HCT116 (cell line): ENCODE measurements at regions not wholly inside any gene's neighbourhood (a gene's known extent, or its start where the extent isn't known, plus 50 kb on each side); places are given as distances from the start of the nearest gene placed in this dataset.

Source experiments
- ATAC-seq: fragments of 200-7000 bp; cut with Tn5 transposase; 2 replicates; pipeline ENCODE4 v1.9.1; 2020; ENCODE audit warnings: mild to moderate bottlenecking, moderate library complexity
- BruUV-seq: library from RNA; stranded (reverse); fragments of 400-500 nt; replicated peaks from 2 replicates; lab custom pipeline; 2021; lab: Mats Ljungman, UMichigan
- CTCF ChIA-PET: fragments of 300-600 bp; sonication (Branson Sonifier 250); formaldehyde crosslinking; loops from one replicate; lab custom pipeline; 2021; ENCODE audit warnings: antibody characterized with exemption; lab: Charles Lee
- POLR2A ChIA-PET: fragments of 300-600, 350-600 bp; sonication (Branson Sonifier 250); formaldehyde crosslinking; loops from one replicate; lab custom pipeline; 2021; ENCODE audit warnings: antibody characterized with exemption; lab: Charles Lee
- RAD21 ChIA-PET, 2 experiments: fragments of 300-600 bp; sonication (Branson Sonifier 250); formaldehyde crosslinking; loops; one replicate each; lab custom pipeline; 2023; ENCODE audit warnings: low total read pairs in 2 of 2; ENCODE audit not compliant: uncharacterized antibody in 2 of 2, unreplicated experiment in 2 of 2, low non-redundant PET in 1 of 2; lab: Charles Lee
- DNase-seq: peaks from one replicate; pipeline ENCODE4 v3.0.0-alpha.2; 2010; ENCODE audit warnings: low read depth, low spot score
- H2AFZ ChIP-seq: fragments of 200-600 bp; shearing (Covaris generic), sonication (generic); 2 replicates; pipeline ENCODE4 v1.6.1; 2017; ENCODE audit warnings: low read depth, mixed run types, mixed read lengths, antibody characterized with exemption, low read length; ENCODE audit not compliant: poor library complexity, severe bottlenecking
- H3K27ac ChIP-seq: 2 replicates; pipeline ENCODE4 v1.5.1; 2012; ENCODE audit warnings: low read depth, low read length
- H3K27me3 ChIP-seq: fragments of 200-600 bp; sonication (generic); 2 replicates; pipeline ENCODE4 v1.6.1; 2016; ENCODE audit warnings: mixed run types, low read length, mixed read lengths; ENCODE audit not compliant: insufficient read depth
- H3K36me3 ChIP-seq, 2 experiments: fragments of 200-500 bp in 1 of 2; fragments of 200-600 bp in 1 of 2; sonication (Bioruptor generic) in 1 of 2; sonication (generic) in 1 of 2; 2 replicates each; pipeline versions ENCODE4 v1.5.1 to v1.6.1; 2014 to 2016; ENCODE audit warnings: low read length in 2 of 2, inconsistent platforms in 1 of 2, mixed read lengths in 1 of 2, mixed run types in 1 of 2; ENCODE audit not compliant: insufficient read depth in 2 of 2, control insufficient read depth in 1 of 2
- H3K4me1 ChIP-seq, 2 experiments: fragments of 200-600 bp in 1 of 2; sonication (generic) in 1 of 2; 2 replicates each; pipeline versions ENCODE4 v1.5.1 to v1.6.1; 2012 to 2017; ENCODE audit warnings: low read length in 2 of 2, inconsistent platforms in 1 of 2, mild to moderate bottlenecking in 1 of 2, mixed read lengths in 1 of 2, mixed run types in 1 of 2, moderate library complexity in 1 of 2; ENCODE audit not compliant: insufficient read depth in 2 of 2, control insufficient read depth in 1 of 2
- H3K4me2 ChIP-seq: fragments of 200-600 bp; sonication (generic); 2 replicates; pipeline ENCODE4 v1.6.1; 2017; ENCODE audit warnings: mixed run types, low read length, mixed read lengths
- H3K4me3 ChIP-seq, 2 experiments: fragments of 200-600 bp in 1 of 2; sonication (generic) in 1 of 2; replicated peaks in 1 of 2; 2 replicates each; pipeline ENCODE4 v1.5.1; 2011 to 2016; ENCODE audit warnings: low read length in 2 of 2, control low read depth in 1 of 2, low read depth in 1 of 2, mild to moderate bottlenecking in 1 of 2, mixed read lengths in 1 of 2, mixed run types in 1 of 2
- H3K79me2 ChIP-seq: fragments of 200-600 bp; sonication (generic); 2 replicates; pipeline ENCODE4 v1.6.1; 2017; ENCODE audit warnings: mild to moderate bottlenecking, mixed run types, low read length, moderate library complexity, mixed read lengths; ENCODE audit not compliant: insufficient read depth
- H3K9ac ChIP-seq: fragments of 200-600 bp; sonication (generic); 2 replicates; pipeline ENCODE4 v1.6.1; 2016; ENCODE audit warnings: low read length, mixed read lengths
- H3K9me2 ChIP-seq: fragments of 200-600 bp; sonication (generic), shearing (Covaris generic); 2 replicates; pipeline ENCODE4 v1.6.1; 2017; ENCODE audit warnings: mixed run types, mild to moderate bottlenecking, moderate library complexity; ENCODE audit not compliant: insufficient read depth
- H3K9me3 ChIP-seq, 2 experiments: fragments of 200-500 bp in 1 of 2; fragments of 200-600 bp in 1 of 2; sonication (Bioruptor generic) in 1 of 2; sonication (generic) in 1 of 2; 2 replicates each; pipeline ENCODE4 v1.6.1; 2014 to 2017; ENCODE audit warnings: low read length in 2 of 2, mixed read lengths in 2 of 2, inconsistent platforms in 1 of 2, low read depth in 1 of 2, mild to moderate bottlenecking in 1 of 2, mixed run types in 1 of 2, moderate library complexity in 1 of 2; ENCODE audit not compliant: control insufficient read depth in 1 of 2, insufficient read depth in 1 of 2
- H4K20me1 ChIP-seq: fragments of 200-600 bp; sonication (generic), shearing (Covaris generic); 2 replicates; pipeline ENCODE4 v1.6.1; 2017; ENCODE audit warnings: mixed run types, mild to moderate bottlenecking, moderate library complexity; ENCODE audit not compliant: insufficient read depth
- EGR1 ChIP-seq: IDR thresholded peaks from 2 replicates; pipeline ENCODE4 v1.6.1; 2012; ENCODE audit warnings: low read depth
- ELF1 ChIP-seq: IDR thresholded peaks from 2 replicates; pipeline ENCODE4 v1.6.1; 2012; ENCODE audit warnings: low read depth, borderline replicate concordance
- FOSL1 ChIP-seq: IDR thresholded peaks from 2 replicates; pipeline ENCODE4 v1.6.1; 2012; ENCODE audit warnings: low read depth
- JUND ChIP-seq: IDR thresholded peaks from 2 replicates; pipeline ENCODE4 v1.6.1; 2012
- POLR2AphosphoS5 ChIP-seq: IDR thresholded peaks from 2 replicates; pipeline ENCODE4 v1.6.1; 2011; ENCODE audit warnings: mild to moderate bottlenecking, low read depth, low read length, moderate library complexity
- SIN3A ChIP-seq: IDR thresholded peaks from 2 replicates; pipeline ENCODE4 v1.6.1; 2012; ENCODE audit warnings: low read depth
- TCF7L2 ChIP-seq: IDR thresholded peaks from 2 replicates; pipeline ENCODE4 v1.7.0; 2011; ENCODE audit warnings: borderline replicate concordance, inconsistent platforms; ENCODE audit not compliant: insufficient read depth, insufficient read length; ENCODE audit errors: extremely low read depth
- YY1 ChIP-seq: IDR thresholded peaks from 2 replicates; pipeline ENCODE4 v1.6.1; 2011; ENCODE audit warnings: low read length, low read depth, moderate library complexity, mild to moderate bottlenecking; ENCODE audit not compliant: insufficient replicate concordance; ENCODE audit errors: extremely low read depth
- ZFX ChIP-seq: fragments of 450-650 bp; IDR thresholded peaks from 2 replicates; pipeline ENCODE4 v1.6.1; 2017
- intact Hi-C: fragments of 100-400 bp; cut with micrococcal nuclease; formaldehyde crosslinking; loops from 2 replicates; pipeline ENCODE4 v1.10.0; 2022
- TF ChIP-seq, protein P1 (sequence below): IDR thresholded peaks from 2 replicates; pipeline ENCODE4 v1.6.1; 2012; ENCODE audit warnings: low read depth
- TF ChIP-seq, protein P2 (sequence below): IDR thresholded peaks from 2 replicates; pipeline ENCODE4 v1.6.1; 2012

DNA sequence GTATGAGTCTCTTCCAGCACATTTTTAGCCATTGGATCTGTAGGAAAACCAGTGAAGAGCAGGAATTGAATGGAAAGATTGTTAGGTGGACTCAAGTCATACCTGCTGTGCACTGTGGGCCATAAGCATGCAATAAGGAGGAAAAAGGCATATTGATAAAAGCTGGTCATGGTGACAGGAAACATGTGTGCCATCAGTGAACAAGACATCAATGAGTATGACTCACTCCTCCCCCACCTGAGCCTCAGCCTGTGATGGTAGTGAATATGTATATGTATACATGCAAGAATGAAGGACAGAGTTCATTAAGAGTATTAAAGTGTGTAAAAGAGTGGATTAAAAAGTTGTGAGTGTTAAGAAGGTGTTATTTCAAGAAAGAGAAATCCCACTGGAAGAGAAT, 164.5 kb downstream of the TMEM38B start:
- intact Hi-C loops = no loop called here
- H3K79me2 ChIP-seq = no peaks in the 10 kb centered on the region
- no peak overlapping the region for H2AFZ ChIP-seq
- no peaks in the 10 kb centered on the region for H3K4me1 ChIP-seq
- RAD21 ChIA-PET = no interaction called here
- H4K20me1 ChIP-seq = no peaks in the 10 kb centered on the region
- CTCF ChIA-PET = no interaction called here
- no peak overlapping the region for H3K9ac ChIP-seq
- DNase-seq = no peak
- no peak overlapping the region for H3K27ac ChIP-seq
- no peak for ATAC-seq
- TF ChIP-seq FOSL1 = no peak
- no peaks in the 10 kb centered on the region for H3K36me3 ChIP-seq
- no peaks in the 10 kb centered on the region for H3K9me2 ChIP-seq
- no TSS peak for BruUV-seq
- H3K4me2 ChIP-seq = no peak overlapping the region
- H3K9me3 ChIP-seq = no peaks in the 10 kb centered on the region
- no peak overlapping the region for H3K4me3 ChIP-seq
- H3K27me3 ChIP-seq = no peaks in the 10 kb centered on the region
- POLR2A ChIA-PET = no interaction called here

DNA sequence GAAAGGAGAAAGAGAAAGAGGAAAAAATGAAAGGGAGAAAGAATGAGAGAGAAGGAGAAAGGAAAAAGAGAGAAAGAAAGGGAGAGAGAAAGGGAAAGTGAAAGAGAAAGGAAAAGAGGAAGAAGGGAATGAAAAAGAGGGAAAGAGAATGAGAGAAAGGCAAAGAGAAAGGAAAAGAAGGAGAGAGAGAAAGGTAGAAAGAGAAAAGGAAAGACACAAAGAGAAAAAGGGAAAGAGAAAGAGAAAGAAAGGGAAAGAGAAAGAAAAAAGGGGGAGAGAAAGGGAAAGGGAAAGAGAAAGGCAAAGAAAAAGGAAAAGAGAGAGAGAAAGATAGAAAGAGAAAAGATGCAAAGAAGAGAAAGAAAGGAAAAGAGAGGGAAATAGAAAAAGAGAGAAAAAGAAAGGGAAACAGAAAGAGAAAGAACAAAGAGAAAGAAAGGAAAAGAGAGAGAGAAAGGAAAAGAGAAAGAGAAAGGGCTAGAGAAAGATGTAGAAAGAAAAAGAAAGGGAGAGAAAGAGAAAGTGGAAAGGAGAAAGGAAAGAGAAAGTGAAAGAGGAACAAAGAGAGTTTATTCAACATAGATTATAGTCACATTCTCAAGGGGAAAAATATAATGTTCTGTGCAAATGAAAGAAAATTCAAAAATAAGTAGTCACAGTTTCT, 165.2 kb downstream of the TMEM38B start:
- Histone ChIP-seq H3K4me1 (no peaks in the 10 kb centered on the region), H2AFZ (no peak overlapping the region), H3K9ac (no peak overlapping the region), H3K27ac (no peak overlapping the region), H4K20me1 (no peaks in the 10 kb centered on the region), H3K27me3 (no peaks in the 10 kb centered on the region), H3K4me3 (no peak overlapping the region), H3K4me2 (no peak overlapping the region), H3K79me2 (no peaks in the 10 kb centered on the region), H3K9me2 (no peaks in the 10 kb centered on the region), H3K9me3 (no peaks in the 10 kb centered on the region), H3K36me3 (no peaks in the 10 kb centered on the region)
- ChIA-PET POLR2A (no interaction called here), RAD21 (no interaction called here), CTCF (interaction anchor here (0.9 kb wide), 1 partner anchor 22 kb away, joined by 4 read pairs; no protein-coding TSS in a partner anchor)
- intact Hi-C loops = no loop called here
- DNase-seq (no peak), ATAC-seq (no peak)
- TF ChIP-seq ZFX (no peak), ELF1 (no peak), YY1 (no peak), POLR2AphosphoS5 (no peak), SIN3A (no peak), TCF7L2 (no peak), JUND (no peak), EGR1 (no peak)
- TF ChIP-seq, protein P1, sequence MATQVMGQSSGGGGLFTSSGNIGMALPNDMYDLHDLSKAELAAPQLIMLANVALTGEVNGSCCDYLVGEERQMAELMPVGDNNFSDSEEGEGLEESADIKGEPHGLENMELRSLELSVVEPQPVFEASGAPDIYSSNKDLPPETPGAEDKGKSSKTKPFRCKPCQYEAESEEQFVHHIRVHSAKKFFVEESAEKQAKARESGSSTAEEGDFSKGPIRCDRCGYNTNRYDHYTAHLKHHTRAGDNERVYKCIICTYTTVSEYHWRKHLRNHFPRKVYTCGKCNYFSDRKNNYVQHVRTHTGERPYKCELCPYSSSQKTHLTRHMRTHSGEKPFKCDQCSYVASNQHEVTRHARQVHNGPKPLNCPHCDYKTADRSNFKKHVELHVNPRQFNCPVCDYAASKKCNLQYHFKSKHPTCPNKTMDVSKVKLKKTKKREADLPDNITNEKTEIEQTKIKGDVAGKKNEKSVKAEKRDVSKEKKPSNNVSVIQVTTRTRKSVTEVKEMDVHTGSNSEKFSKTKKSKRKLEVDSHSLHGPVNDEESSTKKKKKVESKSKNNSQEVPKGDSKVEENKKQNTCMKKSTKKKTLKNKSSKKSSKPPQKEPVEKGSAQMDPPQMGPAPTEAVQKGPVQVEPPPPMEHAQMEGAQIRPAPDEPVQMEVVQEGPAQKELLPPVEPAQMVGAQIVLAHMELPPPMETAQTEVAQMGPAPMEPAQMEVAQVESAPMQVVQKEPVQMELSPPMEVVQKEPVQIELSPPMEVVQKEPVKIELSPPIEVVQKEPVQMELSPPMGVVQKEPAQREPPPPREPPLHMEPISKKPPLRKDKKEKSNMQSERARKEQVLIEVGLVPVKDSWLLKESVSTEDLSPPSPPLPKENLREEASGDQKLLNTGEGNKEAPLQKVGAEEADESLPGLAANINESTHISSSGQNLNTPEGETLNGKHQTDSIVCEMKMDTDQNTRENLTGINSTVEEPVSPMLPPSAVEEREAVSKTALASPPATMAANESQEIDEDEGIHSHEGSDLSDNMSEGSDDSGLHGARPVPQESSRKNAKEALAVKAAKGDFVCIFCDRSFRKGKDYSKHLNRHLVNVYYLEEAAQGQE = no peak
- TF ChIP-seq, protein P2, sequence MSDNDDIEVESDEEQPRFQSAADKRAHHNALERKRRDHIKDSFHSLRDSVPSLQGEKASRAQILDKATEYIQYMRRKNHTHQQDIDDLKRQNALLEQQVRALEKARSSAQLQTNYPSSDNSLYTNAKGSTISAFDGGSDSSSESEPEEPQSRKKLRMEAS = no peak
- no TSS peak for BruUV-seq
